ENCODE measurements at regions not wholly inside any gene's neighbourhood (a gene's known extent, or its start where the extent isn't known, plus 50 kb on each side); places are given as distances from the start of the nearest gene placed in this dataset.
A peak's percentile ranks its signal among the peaks of the same experiment; 100 is the strongest.

DNA sequence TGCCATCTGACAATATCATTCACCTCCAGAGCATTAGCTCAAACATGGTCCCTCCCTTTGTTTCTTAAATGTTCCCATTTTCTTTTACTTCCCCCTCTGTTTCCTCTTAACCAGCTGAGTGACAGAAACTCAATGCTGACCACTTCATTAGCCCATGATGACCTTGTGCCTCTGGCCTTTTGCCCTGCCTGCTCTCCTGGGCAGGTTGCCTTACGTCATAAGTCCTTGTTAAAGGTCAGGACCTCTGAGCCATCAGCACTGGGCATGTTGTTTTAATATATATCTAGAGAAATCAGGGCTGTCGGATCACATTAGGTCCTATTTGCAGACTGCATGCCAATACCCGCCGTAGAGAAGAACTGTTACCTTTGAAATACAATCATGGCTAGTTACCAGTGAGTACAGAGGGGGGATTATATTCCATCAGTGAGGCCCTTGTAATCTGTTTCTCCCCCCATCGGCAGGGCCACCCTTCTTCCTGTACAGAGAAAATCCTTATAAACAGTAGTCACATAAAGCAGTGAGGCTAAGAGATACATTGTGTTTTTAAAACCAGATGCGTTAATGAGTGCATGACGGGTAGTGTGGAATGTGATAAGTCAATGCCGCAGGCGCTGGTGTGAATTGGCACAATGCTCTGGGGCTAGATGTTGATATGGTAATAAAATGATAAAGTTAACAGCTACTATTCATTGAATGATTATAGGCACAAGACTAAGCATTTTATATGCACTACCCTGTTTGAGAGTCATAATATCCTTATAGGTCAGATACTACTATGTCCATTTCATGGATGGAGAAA is 94.3 kb upstream of the ZFHX3 start:
- no peak overlapping the region for H3K4me2 ChIP-seq (ENCODE audit: extremely low read depth, insufficient read depth, low read length)
- no peaks in the 10 kb centered on the region for H3K79me2 ChIP-seq (ENCODE audit: control insufficient read depth, insufficient read depth, low read length)
- H3K4me3 ChIP-seq (replicated peaks in 1 of 4; ENCODE audit: control extremely low read depth in 1 of 4, insufficient read depth in 1 of 4, low read depth in 3 of 4, low read length in 4 of 4), result no peak overlapping the region
- H3K9ac ChIP-seq (ENCODE audit: insufficient read depth, low read length), result no peak overlapping the region
- no peaks in the 10 kb centered on the region for H3K9me3 ChIP-seq (ENCODE audit: control insufficient read depth, insufficient read depth, low read depth, low read length)
- no peaks in the 10 kb centered on the region for H3K36me3 ChIP-seq (ENCODE audit: control insufficient read depth, insufficient read depth, low read length)
- no peaks in the 10 kb centered on the region for H4K20me1 ChIP-seq (ENCODE audit: control insufficient read depth, extremely low read depth, insufficient read depth, low read length)
- no peaks in the 10 kb centered on the region for H3K27me3 ChIP-seq (ENCODE audit: control insufficient read depth, insufficient read depth, low read length)
- H2AFZ ChIP-seq (ENCODE audit: low read length), result no peak overlapping the region
- no peak for DNase-seq (ENCODE audit: low read depth in 2 of 2)
- no peaks in the 10 kb centered on the region for H3K4me1 ChIP-seq (ENCODE audit: control insufficient read depth, extremely low read depth, insufficient read depth, low read length)
- TF ChIP-seq, protein P1, sequence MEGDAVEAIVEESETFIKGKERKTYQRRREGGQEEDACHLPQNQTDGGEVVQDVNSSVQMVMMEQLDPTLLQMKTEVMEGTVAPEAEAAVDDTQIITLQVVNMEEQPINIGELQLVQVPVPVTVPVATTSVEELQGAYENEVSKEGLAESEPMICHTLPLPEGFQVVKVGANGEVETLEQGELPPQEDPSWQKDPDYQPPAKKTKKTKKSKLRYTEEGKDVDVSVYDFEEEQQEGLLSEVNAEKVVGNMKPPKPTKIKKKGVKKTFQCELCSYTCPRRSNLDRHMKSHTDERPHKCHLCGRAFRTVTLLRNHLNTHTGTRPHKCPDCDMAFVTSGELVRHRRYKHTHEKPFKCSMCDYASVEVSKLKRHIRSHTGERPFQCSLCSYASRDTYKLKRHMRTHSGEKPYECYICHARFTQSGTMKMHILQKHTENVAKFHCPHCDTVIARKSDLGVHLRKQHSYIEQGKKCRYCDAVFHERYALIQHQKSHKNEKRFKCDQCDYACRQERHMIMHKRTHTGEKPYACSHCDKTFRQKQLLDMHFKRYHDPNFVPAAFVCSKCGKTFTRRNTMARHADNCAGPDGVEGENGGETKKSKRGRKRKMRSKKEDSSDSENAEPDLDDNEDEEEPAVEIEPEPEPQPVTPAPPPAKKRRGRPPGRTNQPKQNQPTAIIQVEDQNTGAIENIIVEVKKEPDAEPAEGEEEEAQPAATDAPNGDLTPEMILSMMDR (conservative IDR thresholded peaks at IDR 0.05 in 1 of 2, IDR thresholded peaks at IDR 0.05 in 1 of 2; ENCODE audit: low read depth in 1 of 2, low read length in 2 of 2), result no peak
- TF ChIP-seq EZH2 (IDR thresholded peaks at IDR 0.05; ENCODE audit: low read length, missing control alignments), result no peak
- no peak overlapping the region for H3K27ac ChIP-seq (ENCODE audit: insufficient read depth, low read length)

DNA sequence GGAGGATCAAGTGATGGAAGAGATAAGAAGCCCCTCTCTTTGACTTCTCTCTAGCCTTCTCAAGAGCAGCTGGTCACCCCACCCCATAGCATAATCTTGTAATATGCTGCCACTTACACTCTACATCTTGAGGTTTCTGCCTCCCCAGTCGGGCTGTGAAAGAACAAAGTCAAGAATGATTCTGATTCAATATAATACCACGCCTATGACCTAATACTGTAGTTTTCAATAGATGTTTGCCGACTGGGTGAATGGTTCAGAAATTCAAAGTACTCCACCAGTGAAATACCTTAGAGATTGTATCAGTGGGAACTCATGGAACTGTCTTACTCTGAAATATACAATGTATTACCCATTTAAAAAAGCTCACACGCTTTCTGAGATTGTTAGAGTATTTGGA is 93.0 kb upstream of the ZFHX3 start:
- no peaks in the 10 kb centered on the region for H3K79me2 ChIP-seq (ENCODE audit: control insufficient read depth, insufficient read depth, low read length)
- H3K27ac ChIP-seq (ENCODE audit: insufficient read depth, low read length), result no peak overlapping the region
- H3K9ac ChIP-seq (ENCODE audit: insufficient read depth, low read length), result no peak overlapping the region
- DNase-seq (ENCODE audit: low read depth in 2 of 2), result peak in 1 of 2 donors; percentile 47
- H4K20me1 ChIP-seq (ENCODE audit: control insufficient read depth, extremely low read depth, insufficient read depth, low read length), result no peaks in the 10 kb centered on the region
- no peaks in the 10 kb centered on the region for H3K27me3 ChIP-seq (ENCODE audit: control insufficient read depth, insufficient read depth, low read length)
- H3K4me2 ChIP-seq (ENCODE audit: extremely low read depth, insufficient read depth, low read length), result no peak overlapping the region
- H3K4me1 ChIP-seq (ENCODE audit: control insufficient read depth, extremely low read depth, insufficient read depth, low read length), result no peaks in the 10 kb centered on the region
- H2AFZ ChIP-seq (ENCODE audit: low read length), result no peak overlapping the region
- no peak overlapping the region for H3K4me3 ChIP-seq (replicated peaks in 1 of 4; ENCODE audit: control extremely low read depth in 1 of 4, insufficient read depth in 1 of 4, low read depth in 3 of 4, low read length in 4 of 4)
- no peaks in the 10 kb centered on the region for H3K9me3 ChIP-seq (ENCODE audit: control insufficient read depth, insufficient read depth, low read depth, low read length)
- TF ChIP-seq EZH2 (IDR thresholded peaks at IDR 0.05; ENCODE audit: low read length, missing control alignments), result no peak
- TF ChIP-seq, protein P1 (conservative IDR thresholded peaks at IDR 0.05 in 1 of 2, IDR thresholded peaks at IDR 0.05 in 1 of 2; ENCODE audit: low read depth in 1 of 2, low read length in 2 of 2), result no peak
- H3K36me3 ChIP-seq (ENCODE audit: control insufficient read depth, insufficient read depth, low read length), result no peaks in the 10 kb centered on the region

DNA sequence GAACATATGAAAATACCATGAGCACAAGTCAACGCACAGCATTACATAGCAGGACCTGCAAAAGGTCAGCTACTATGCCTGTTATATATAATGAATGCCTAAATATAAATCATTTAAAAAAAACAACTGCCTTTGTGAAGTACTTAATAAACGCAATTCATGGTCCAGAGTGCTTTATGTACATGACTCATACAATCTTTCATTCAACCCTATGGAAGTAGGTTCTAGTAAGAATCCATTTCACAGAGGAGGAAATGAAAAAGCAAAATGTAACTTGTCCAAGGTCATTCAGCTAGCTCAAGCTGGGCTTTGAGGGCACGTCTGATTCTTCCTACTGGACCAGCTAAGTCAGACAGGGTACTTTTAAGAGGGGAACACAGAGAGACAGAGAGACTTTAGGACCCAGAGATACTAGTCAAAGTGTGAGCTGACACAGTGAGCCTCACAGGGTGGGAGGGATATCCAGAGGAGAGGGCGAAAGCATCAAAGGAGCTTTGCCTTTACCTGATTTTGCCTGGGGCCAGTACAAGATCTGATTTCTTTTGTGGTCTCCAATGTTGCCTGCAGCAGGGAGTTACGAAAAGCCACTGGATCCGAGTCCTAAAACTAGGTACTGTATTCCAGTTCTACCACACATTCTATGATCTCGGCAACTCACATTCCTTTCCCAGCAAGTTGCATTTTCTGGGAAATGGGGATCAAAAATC is 83.4 kb upstream of the ZFHX3 start:
- no peak overlapping the region for H3K9ac ChIP-seq (ENCODE audit: insufficient read depth, low read length)
- H3K79me2 ChIP-seq (ENCODE audit: control insufficient read depth, insufficient read depth, low read length), result no peaks in the 10 kb centered on the region
- no peak overlapping the region for H2AFZ ChIP-seq (ENCODE audit: low read length)
- H4K20me1 ChIP-seq (ENCODE audit: control insufficient read depth, extremely low read depth, insufficient read depth, low read length), result no peaks in the 10 kb centered on the region
- H3K4me3 ChIP-seq (replicated peaks in 1 of 4; ENCODE audit: control extremely low read depth in 1 of 4, insufficient read depth in 1 of 4, low read depth in 3 of 4, low read length in 4 of 4), result no peak overlapping the region
- H3K4me1 ChIP-seq (ENCODE audit: control insufficient read depth, extremely low read depth, insufficient read depth, low read length), result peaks cover under 1% of the 10 kb centered on the region
- no peaks in the 10 kb centered on the region for H3K9me3 ChIP-seq (ENCODE audit: control insufficient read depth, insufficient read depth, low read depth, low read length)
- no peak overlapping the region for H3K27ac ChIP-seq (ENCODE audit: insufficient read depth, low read length)
- TF ChIP-seq EZH2 (IDR thresholded peaks at IDR 0.05; ENCODE audit: low read length, missing control alignments), result no peak
- TF ChIP-seq, protein P1 (conservative IDR thresholded peaks at IDR 0.05 in 1 of 2, IDR thresholded peaks at IDR 0.05 in 1 of 2; ENCODE audit: low read depth in 1 of 2, low read length in 2 of 2), result no peak
- no peaks in the 10 kb centered on the region for H3K36me3 ChIP-seq (ENCODE audit: control insufficient read depth, insufficient read depth, low read length)
- H3K27me3 ChIP-seq (ENCODE audit: control insufficient read depth, insufficient read depth, low read length), result no peaks in the 10 kb centered on the region
- peak in 1 of 2 donors; percentile 25 for DNase-seq (ENCODE audit: low read depth in 2 of 2)
- no peak overlapping the region for H3K4me2 ChIP-seq (ENCODE audit: extremely low read depth, insufficient read depth, low read length)

Data from fibroblast of lung (primary cell).